Stimulated activated CD4-positive, alpha-beta T cell treated with anti-CD3 and anti-CD28 coated beads, Interleukin-1b, Interleukin-23, amount 100 ng/mL, for 4 hours (primary cell): ENCODE measurements at regions not wholly inside any gene's neighbourhood (a gene's known extent, or its start where the extent isn't known, plus 50 kb on each side); places are given as distances from the start of the nearest gene placed in this dataset.

Experiments used
- DNase-seq, 2 donors: peaks; one replicate each; pipeline ENCODE4 v3.0.0-alpha.2; 2020; ENCODE audit warnings: low read depth in 2 of 2

DNA sequence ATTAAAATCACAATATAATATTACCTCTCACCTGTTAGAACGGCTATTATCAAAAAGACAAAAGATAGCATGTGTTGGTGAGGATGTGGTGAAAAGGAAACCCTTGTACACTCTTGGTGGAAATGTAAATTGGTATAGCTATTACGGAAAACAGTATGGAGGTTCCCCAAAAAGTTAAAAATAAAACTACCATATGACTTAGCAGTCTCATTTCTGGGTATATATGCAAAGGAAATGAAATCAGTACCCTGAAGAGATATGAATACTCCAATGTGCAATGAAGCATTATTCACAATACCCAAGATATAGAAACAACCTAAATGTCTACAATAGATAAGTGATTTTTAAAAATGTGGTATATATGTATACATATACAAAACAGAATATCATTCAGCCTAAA lies 199.9 kb downstream of the SNX18 start:
- DNase-seq = no peak

- no peak for DNase-seq
These were observed 196.5 kb downstream of the SNX18 start for GRCh38 chr5:54713923-54714581.

GRCh38 chr5:54709096-54709495 lies 191.5 kb downstream of the SNX18 start:
- DNase-seq = no peak

DNA sequence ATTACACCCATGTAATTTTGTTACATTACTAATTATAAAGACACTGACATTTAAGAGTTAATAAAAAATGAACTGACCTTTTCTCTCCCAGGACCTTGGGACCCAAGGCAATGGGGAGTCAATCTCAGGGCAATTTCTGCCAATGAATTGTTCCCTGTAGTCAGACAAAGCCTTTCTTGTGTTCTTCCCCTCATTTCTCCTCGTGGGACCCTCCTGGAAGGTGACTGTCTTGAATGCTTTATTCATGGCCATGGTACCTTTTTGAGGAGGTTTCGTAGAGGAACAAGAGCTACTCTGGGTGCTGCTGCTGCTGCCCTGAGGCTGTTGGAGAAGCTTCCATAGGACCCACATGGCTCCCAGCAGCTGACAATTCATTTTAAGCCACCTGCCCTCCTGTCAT lies 190.3 kb downstream of the SNX18 start:
- DNase-seq = no peak

GRCh38 chr5:54705994-54706653 lies 188.6 kb downstream of the SNX18 start:
- DNase-seq = no peak

DNA sequence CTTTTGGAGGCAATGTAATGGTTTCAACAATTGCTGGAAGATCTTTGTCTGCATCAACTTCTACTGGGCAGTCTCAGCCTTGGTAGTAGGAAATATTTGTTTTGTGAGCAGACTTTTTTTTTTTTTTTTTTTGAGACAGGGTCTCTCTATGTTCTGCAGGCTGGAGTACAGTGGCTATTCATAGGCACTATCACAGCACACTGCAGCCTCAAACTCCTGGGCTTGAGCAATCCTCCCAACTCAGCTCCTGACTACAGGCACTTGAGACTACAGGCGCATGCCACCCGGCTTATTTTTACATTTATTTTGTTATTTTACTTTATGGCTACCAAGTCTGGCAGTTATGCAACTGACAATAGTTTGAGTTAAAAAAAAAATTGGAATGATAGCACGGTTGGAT lies 187.3 kb downstream of the SNX18 start:
- no peak for DNase-seq

DNA sequence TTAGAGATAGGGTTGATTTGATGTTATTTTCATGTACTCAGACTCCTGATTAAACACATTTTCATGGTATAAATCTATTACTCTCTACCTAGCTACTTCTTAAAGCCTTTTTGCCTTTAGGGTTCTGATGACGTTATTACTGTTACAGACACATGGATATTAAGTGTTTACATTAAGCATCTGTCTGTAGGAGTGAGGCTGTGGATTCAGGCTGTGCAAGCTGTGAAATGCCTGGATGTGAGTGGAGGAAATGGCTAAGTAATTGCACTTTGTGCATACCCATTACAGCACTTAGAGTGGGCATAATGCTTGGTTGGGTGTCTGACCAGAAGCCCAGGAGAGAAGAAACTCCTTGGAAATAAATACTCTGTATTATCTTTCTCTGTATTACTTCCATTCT lies 186.8 kb downstream of the SNX18 start:
- DNase-seq = no peak

- no peak for DNase-seq
These were observed 186.2 kb downstream of the SNX18 start for GRCh38 chr5:54703565-54704255.

DNA sequence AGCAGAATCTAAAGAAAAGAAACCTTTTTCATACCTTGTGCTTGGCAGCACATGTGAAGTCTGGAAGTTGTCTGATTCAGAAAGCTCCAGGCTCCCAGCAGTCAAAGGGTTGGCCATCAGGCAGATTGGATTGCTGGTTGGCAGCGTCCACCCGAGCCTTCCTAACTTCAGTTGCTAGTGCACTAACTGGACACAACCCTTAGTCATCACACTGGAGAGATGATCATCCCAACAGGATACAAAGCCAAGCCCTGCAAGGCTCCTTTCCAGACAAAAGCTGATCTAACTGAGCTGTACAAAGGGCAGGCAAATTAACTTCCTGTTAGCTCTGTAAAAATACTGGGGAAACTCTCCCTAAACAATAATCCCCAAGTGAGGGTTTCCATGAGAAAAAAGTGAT lies 185.6 kb downstream of the SNX18 start:
- no peak for DNase-seq

DNA sequence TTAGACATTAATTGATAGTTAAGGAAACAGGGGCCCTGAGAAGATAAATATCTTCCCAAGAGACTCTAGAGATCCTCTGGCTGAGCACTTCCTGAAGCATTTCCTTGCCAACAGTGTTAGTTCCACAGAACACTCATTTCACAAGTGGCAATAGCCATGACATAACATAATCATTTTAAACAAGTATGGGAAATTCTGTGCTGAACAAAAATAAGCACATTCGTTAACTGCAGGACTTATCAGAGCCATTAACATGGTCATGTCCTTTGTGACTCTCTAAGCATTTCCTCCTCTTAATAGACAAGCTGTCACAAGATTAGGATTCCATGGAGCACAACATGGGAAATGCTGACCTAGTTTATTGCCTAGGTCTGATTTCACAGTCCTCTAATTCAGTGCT lies 184.9 kb downstream of the SNX18 start:
- DNase-seq = no peak

GRCh38 chr5:54700986-54701578 lies 183.5 kb downstream of the SNX18 start:
- DNase-seq = no peak

- DNase-seq = no peak
These were observed 179.4 kb downstream of the SNX18 start for GRCh38 chr5:54696931-54697330.

DNA sequence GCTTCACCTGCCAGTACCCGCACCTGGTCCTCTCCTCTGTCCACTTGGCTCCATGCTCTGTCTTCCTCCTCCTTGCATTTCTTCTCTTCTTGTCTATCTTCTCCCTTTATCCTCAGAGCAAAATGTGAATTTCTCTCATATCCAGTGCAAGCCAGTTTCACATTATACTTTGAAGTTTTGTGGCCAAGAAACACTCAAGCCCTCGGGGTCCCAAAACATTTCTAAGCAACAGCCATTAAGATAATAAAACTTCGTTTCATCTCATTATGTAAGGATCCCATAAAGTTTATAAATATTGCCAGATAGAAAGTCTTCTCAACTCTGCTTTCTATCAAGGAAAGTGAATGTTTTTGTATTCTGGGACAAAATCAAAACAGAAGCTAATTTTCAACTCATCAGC lies 178.8 kb downstream of the SNX18 start:
- no peak for DNase-seq

DNA sequence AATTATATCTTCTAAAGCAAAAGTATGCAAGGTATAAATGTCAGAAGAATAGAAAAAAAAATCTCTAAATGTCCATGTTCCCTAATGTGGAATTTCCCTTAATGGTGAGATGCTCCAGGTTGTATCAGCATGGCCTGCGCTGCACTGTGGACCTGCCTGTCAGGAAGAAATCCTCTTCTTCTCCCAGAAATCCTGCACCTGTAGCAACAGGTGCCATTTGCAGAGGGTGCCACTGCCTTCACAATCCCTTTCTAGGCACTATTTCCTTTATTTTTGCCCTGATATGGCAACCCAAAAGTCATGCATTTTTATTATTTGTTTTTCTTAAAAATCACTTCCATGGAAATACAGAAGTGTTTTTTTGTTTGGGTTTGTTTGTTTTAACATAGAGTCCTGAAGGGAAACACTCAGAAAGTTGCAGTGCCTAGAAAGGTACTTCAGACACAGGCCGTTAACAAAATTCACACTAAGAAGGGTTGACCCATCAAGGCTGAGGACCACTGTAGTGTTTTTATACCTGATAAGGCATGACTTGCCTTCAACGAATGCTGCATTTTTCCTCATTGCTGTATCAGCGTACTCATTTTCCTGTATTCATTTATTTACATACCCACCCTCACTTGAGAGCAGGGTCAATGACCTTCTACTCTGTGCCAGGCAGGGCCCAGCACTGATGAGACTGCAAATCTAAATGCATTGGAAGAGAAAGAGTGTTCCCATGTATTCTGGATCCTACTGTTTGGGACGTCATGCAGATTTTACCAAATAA lies 177.8 kb downstream of the SNX18 start:
- DNase-seq = no peak

- no peak for DNase-seq
These were observed 176.5 kb downstream of the SNX18 start for GRCh38 chr5:54693936-54694657.

- no peak for DNase-seq
These were observed 175.1 kb downstream of the SNX18 start for GRCh38 chr5:54692631-54693030.

DNA sequence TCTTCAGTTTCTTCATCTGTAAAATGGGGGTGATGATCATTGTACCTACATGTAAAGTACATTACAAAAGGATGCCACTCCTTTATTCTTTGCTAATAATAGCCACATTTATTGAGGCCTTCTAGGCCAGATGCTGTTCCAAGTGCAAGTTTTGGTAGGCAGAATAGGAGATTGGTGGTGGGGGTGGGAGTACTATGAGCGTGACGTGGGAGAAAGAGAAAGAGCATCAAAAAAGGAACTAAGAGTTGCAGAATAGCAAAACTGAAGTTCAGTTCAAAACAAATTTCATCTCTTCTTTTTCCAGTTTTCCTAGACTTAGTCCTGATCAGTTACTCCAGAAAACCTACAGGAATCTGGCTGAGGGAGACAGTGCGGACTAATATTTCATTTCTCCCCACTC lies 174.1 kb downstream of the SNX18 start:
- no peak for DNase-seq

DNA sequence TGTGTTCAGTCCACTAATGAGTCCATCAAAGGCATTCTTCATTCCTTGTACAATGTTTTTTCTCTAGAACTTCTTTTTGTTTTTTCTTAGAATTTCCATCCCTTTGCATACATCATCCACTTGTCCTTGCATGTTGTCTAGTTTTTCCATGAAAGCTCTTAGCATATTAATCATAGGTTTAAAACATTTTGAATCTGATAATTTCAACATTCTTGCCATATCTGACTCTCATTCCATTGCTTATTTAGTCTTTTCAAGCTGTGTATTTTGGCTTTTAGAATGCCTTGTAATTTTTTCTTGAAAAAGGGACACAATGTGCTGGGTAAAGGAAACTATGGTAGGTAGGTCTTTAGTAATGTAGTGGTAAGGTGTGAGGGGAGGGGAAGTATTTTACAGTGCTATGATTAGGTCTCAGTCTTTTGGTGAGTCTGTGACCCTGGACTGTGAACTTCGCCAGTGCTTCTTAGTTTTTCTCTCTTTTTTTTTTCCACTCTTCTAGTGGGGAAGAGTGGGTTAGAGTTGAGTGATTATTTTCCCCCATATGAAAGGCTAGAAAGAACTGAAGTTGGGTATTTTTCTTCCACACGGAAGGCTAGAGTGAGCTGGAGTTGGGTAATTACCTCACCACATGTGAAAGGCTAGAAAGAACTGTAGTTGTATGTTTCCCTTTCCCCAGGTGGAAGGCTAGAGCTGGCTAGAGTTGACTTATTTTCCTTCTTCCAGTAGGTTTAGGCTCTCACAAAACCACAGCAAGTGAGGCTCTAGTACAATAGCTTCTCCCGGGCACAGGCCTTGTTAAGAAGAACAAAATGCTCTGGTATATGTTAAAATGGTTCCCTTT lies 172.1 kb downstream of the SNX18 start:
- DNase-seq = no peak

DNA sequence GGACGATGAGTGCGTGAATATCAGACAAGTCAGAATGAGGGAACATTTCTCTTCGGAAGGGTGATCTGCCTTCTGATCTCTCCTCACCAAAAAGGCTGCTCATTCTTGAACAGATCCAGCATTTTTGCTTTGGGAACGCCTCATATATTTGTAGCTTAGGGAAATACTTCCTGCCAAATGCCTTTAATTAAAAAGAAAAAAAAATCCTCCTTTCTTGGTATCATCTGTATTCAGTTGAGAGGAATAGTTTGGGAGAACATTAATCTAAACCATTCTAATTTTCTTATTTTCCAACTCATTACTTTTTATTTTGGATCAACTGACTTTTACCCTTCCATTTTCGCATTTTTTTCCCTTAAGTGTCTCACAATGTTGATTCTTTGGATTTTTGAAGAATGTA lies 163.4 kb downstream of the SNX18 start:
- no peak for DNase-seq

- no peak for DNase-seq
These were observed 162.1 kb downstream of the SNX18 start for GRCh38 chr5:54679686-54680085.
